ENCODE measurements at regions not wholly inside any gene's neighbourhood (a gene's known extent, or its start where the extent isn't known, plus 50 kb on each side); places are given as distances from the start of the nearest gene placed in this dataset.

- no peak for TF ChIP-seq ATF6 (CRISPR knock-in tag; IDR thresholded peaks at IDR 0.05)
- TF ChIP-seq MYBL2 (CRISPR knock-in tag; IDR thresholded peaks at IDR 0.05): no peak
- TF ChIP-seq ELF4 (CRISPR knock-in tag; IDR thresholded peaks at IDR 0.05; ENCODE audit: low read depth): no peak
- no peak for TF ChIP-seq ESRRA (CRISPR knock-in tag; IDR thresholded peaks at IDR 0.05; ENCODE audit: borderline replicate concordance)
- TF ChIP-seq FOXP1 (CRISPR knock-in tag; IDR thresholded peaks at IDR 0.05; ENCODE audit: borderline replicate concordance): no peak
- TF ChIP-seq ZNF281 (CRISPR knock-in tag; IDR thresholded peaks at IDR 0.05): no peak
- no peak for TF ChIP-seq NR2C2 (CRISPR knock-in tag; IDR thresholded peaks at IDR 0.05)
- no peak for TF ChIP-seq CREB1 (CRISPR knock-in tag; IDR thresholded peaks at IDR 0.05)
Measured at GRCh38 chr1:47623557-47623940, 185.7 kb downstream of the FOXD2 start (continued).

- CTCF ChIA-PET: interaction anchor here (0.8 to 2.1 kb wide), 5 partner anchors 9 to 192 kb away, joined by 3 to 8 read pairs (median 4); partner anchors contain the start of gene FOXD2
- peak; percentile 87 for ATAC-seq
Measured at GRCh38 chr1:47624531-47624930, 186.7 kb downstream of the FOXD2 start.

More at GRCh38 chr1:47624531-47624930, 186.7 kb downstream of the FOXD2 start:
- Mint-ChIP-seq H3K4me3 (no peak overlapping the region), H3K36me3 (no peaks in the 10 kb centered on the region), H3K9me3 (no peaks in the 10 kb centered on the region), H3K27me3 (ENCODE audit: low read depth) (peaks cover 14% of the 10 kb centered on the region), H3K4me1 (0 out of 2 replicates have a peak, but pooled peaks cover 4% of the 10 kb centered on the region), H3K27ac (no peak overlapping the region)
- POLR2A ChIA-PET: no interaction called here
- no peak for DNase-seq (ENCODE audit: low spot score)
- TF ChIP-seq ATF2 (CRISPR knock-in tag; IDR thresholded peaks at IDR 0.05; ENCODE audit: borderline replicate concordance, low read depth) (no peak), NR2C2 (CRISPR knock-in tag; IDR thresholded peaks at IDR 0.05) (no peak), NFATC4 (CRISPR knock-in tag; IDR thresholded peaks at IDR 0.05) (no peak), ELF4 (CRISPR knock-in tag; IDR thresholded peaks at IDR 0.05; ENCODE audit: low read depth) (no peak), NR3C1 (CRISPR knock-in tag; conservative IDR thresholded peaks at IDR 0.05; ENCODE audit: low read depth) (no peak), ETV6 (CRISPR knock-in tag; IDR thresholded peaks at IDR 0.05) (no peak), ZNF532 (CRISPR knock-in tag; IDR thresholded peaks at IDR 0.05; ENCODE audit: borderline replicate concordance) (no peak), ZNF423 (CRISPR knock-in tag; IDR thresholded peaks at IDR 0.05) (no peak), SMAD4 (CRISPR knock-in tag; IDR thresholded peaks at IDR 0.05) (no peak), CREB1 (CRISPR knock-in tag; IDR thresholded peaks at IDR 0.05) (no peak), RORB (CRISPR knock-in tag; IDR thresholded peaks at IDR 0.05) (no peak), FOXP1 (CRISPR knock-in tag; IDR thresholded peaks at IDR 0.05; ENCODE audit: borderline replicate concordance) (no peak), NFYB (CRISPR knock-in tag; conservative IDR thresholded peaks at IDR 0.05; ENCODE audit: low read depth) (no peak), ZNF317 (CRISPR knock-in tag; IDR thresholded peaks at IDR 0.05; ENCODE audit: borderline replicate concordance, low read depth) (no peak), MYBL2 (CRISPR knock-in tag; IDR thresholded peaks at IDR 0.05) (no peak)

Measured in WTC11 (cell line).